Endothelial cell of umbilical vein (primary cell): ENCODE measurements at regions not wholly inside any gene's neighbourhood (a gene's known extent, or its start where the extent isn't known, plus 50 kb on each side); places are given as distances from the start of the nearest gene placed in this dataset.

Experiments
- BruUV-seq: library from RNA; stranded (reverse); fragments of 400-500 nt; replicated peaks from 2 replicates; lab custom pipeline; 2021; lab: Mats Ljungman, UMichigan
- CTCF ChIA-PET: fragments of 300-600, 350-600 bp; sonication (Branson Sonifier 250); formaldehyde crosslinking; loops from one replicate; lab custom pipeline; 2021; ENCODE audit warnings: antibody characterized with exemption, inconsistent platforms; lab: Charles Lee
- POLR2A ChIA-PET: fragments of 300-600, 350-600 bp; sonication (Branson Sonifier 250); formaldehyde crosslinking; loops from one replicate; lab custom pipeline; 2021; ENCODE audit warnings: antibody characterized with exemption, inconsistent platforms; lab: Charles Lee
- DNase-seq: peaks from one replicate; pipeline ENCODE4 v3.0.0-alpha.2; 2011; ENCODE audit warnings: low read depth, low spot score
- FAIRE-seq: peaks from 2 replicates; lab custom pipeline; 2011; peaks lifted over from hg19 to GRCh38; lab: Jason Lieb, UNC
- H2AFZ ChIP-seq: 2 replicates; pipeline ENCODE4 v1.6.0; 2012; ENCODE audit warnings: low read depth, low read length, control low read depth, inconsistent platforms
- H3K27ac ChIP-seq: 2 replicates; pipeline ENCODE4 v1.5.1; 2011; ENCODE audit warnings: low read depth, mild to moderate bottlenecking, control low read depth, low read length, moderate library complexity; ENCODE audit not compliant: insufficient read depth
- H3K27me3 ChIP-seq, 2 experiments: 2 replicates each; pipeline versions ENCODE4 v1.6.0 to v1.6.1; 2011; ENCODE audit warnings: low read length in 2 of 2, mixed read lengths in 1 of 2; ENCODE audit not compliant: control insufficient read depth in 2 of 2, insufficient read depth in 2 of 2
- H3K36me3 ChIP-seq, 2 experiments: 2 replicates in 1 of 2; 3 replicates in 1 of 2; pipeline ENCODE4 v1.5.1; 2011; ENCODE audit warnings: low read length in 2 of 2, mild to moderate bottlenecking in 1 of 2, moderate library complexity in 1 of 2; ENCODE audit not compliant: control insufficient read depth in 2 of 2, insufficient read depth in 2 of 2; ENCODE audit errors: extremely low read depth in 1 of 2
- H3K4me1 ChIP-seq: 3 replicates; pipeline ENCODE4 v1.5.1; 2011; ENCODE audit warnings: mild to moderate bottlenecking, low read length; ENCODE audit not compliant: control insufficient read depth, insufficient read depth; ENCODE audit errors: extremely low read depth
- H3K4me2 ChIP-seq: 2 replicates; pipeline ENCODE4 v1.6.1; 2011; ENCODE audit warnings: low read length, control low read depth, mixed read lengths; ENCODE audit not compliant: insufficient read depth
- H3K4me3 ChIP-seq, 3 experiments: fragments of 200-600 bp in 1 of 3; sonication (generic), shearing (Covaris generic) in 1 of 3; replicated peaks in 1 of 3; 2 replicates each; pipeline ENCODE4 v1.5.1; 2011 to 2016; ENCODE audit warnings: control low read depth in 3 of 3, low read length in 3 of 3, mild to moderate bottlenecking in 2 of 3, inconsistent platforms in 1 of 3, low read depth in 1 of 3, moderate library complexity in 1 of 3; ENCODE audit not compliant: insufficient read depth in 1 of 3
- H3K79me2 ChIP-seq: 2 replicates; pipeline ENCODE4 v1.6.0; 2012; ENCODE audit warnings: low read length, inconsistent platforms; ENCODE audit not compliant: control insufficient read depth, insufficient read depth
- H3K9ac ChIP-seq: replicated peaks from 2 replicates; pipeline ENCODE3; 2011; ENCODE audit warnings: low read length, control low read depth; ENCODE audit not compliant: insufficient read depth; ENCODE audit errors: extremely low read depth
- H3K9me1 ChIP-seq: replicated peaks from 3 replicates; pipeline ENCODE4 v1.6.0; 2011; ENCODE audit warnings: mild to moderate bottlenecking, low read length; ENCODE audit not compliant: control insufficient read depth, insufficient read depth; ENCODE audit errors: extremely low read depth
- H3K9me3 ChIP-seq: replicated peaks from 2 replicates; pipeline ENCODE4 v1.5.1; 2012; ENCODE audit warnings: low read length, inconsistent platforms; ENCODE audit not compliant: control insufficient read depth, insufficient read depth
- H4K20me1 ChIP-seq: replicated peaks from 2 replicates; pipeline ENCODE3; 2011; ENCODE audit warnings: mild to moderate bottlenecking, low read length; ENCODE audit not compliant: control insufficient read depth, insufficient read depth; ENCODE audit errors: extremely low read depth
- CTCF ChIP-seq, 2 donors: IDR thresholded peaks; 1 replicate in 1 of 2; 2 replicates in 1 of 2; pipeline ENCODE4 v1.5.1; 2011; ENCODE audit warnings: low read length in 2 of 2, mild to moderate bottlenecking in 2 of 2, moderate library complexity in 2 of 2, control low read depth in 1 of 2, inconsistent platforms in 1 of 2, low read depth in 1 of 2; ENCODE audit not compliant: insufficient read depth in 1 of 2; ENCODE audit errors: extremely low read depth in 1 of 2
- EZH2 ChIP-seq: IDR thresholded peaks from 2 replicates; pipeline ENCODE4 v1.6.1; 2012; ENCODE audit warnings: borderline replicate concordance, low read depth, mild to moderate bottlenecking, moderate library complexity, low read length, inconsistent platforms; ENCODE audit not compliant: severe bottlenecking
- FOS ChIP-seq: IDR thresholded peaks from 2 replicates; pipeline ENCODE4 v1.6.1; 2011; ENCODE audit warnings: mild to moderate bottlenecking, low read length, moderate library complexity, borderline replicate concordance; ENCODE audit not compliant: insufficient read depth
- GATA2 ChIP-seq: IDR thresholded peaks from 2 replicates; pipeline ENCODE4 v1.7.0; 2011; ENCODE audit warnings: low read depth, mild to moderate bottlenecking, moderate library complexity, mixed read lengths, low read length; ENCODE audit not compliant: insufficient read length, insufficient read depth
- JUN ChIP-seq: IDR thresholded peaks from 2 replicates; pipeline ENCODE4 v1.6.1; 2011; ENCODE audit warnings: borderline replicate concordance, low read depth; ENCODE audit not compliant: insufficient read length, insufficient read depth
- POLR2AphosphoS5 ChIP-seq: IDR thresholded peaks from 2 replicates; pipeline ENCODE4 v1.6.1; 2012; ENCODE audit warnings: low read depth, mild to moderate bottlenecking, control low read depth, low read length, moderate library complexity; ENCODE audit not compliant: insufficient read depth
- dilution Hi-C: fragments of 300-500 bp; cut with MboI; formaldehyde crosslinking; loops from one replicate; pipeline ENCODE4 v1.15.0; 2019; ENCODE audit warnings: low sequenced_read_pairs; ENCODE audit not compliant: extremely low pct_ligation_motif_present
- intact Hi-C: fragments of 100-400 bp; cut with micrococcal nuclease; formaldehyde crosslinking; loops from one replicate; pipeline ENCODE4 v1.10.0; 2022
- TF ChIP-seq, protein P1 (sequence below): IDR thresholded peaks from 2 replicates; pipeline ENCODE4 v1.6.1; 2011; ENCODE audit not compliant: insufficient read depth, insufficient read length

DNA sequence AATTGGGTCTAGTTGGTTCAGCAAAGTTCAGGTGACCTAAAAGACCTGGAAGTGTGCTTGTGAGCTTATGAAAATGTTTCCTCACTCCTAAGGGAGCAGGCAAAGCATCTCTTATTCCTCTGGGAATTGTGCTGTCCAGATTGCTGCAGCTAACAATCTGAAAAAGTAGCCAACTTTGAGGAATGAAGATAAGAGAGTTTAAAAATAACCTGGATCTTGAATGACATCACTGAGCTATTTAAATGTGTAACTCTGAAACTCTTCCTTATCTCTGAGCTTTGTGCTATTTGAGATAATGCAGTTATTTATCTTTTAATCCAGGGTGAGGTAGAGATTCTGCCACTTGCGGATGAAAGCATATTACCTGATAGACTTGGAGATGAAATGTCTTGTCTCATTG is 384.8 kb downstream of the PPP4R3C start:
- no peaks in the 10 kb centered on the region for H4K20me1 ChIP-seq
- H3K27me3 ChIP-seq = no peaks in the 10 kb centered on the region
- no peaks in the 10 kb centered on the region for H3K9me3 ChIP-seq
- CTCF ChIA-PET = interaction anchor here (2.0 kb wide), 1 partner anchor 108 kb away, joined by 8 read pairs; no protein-coding TSS in a partner anchor
- TF ChIP-seq JUN (no peak), EZH2 (no peak), CTCF (IDR thresholded peaks at IDR 0.05; ENCODE audit: extremely low read depth in 1 of 2, insufficient read depth in 1 of 2, low read depth in 1 of 2, low read length in 2 of 2) (no peak), FOS (no peak), GATA2 (no peak), POLR2AphosphoS5 (no peak)
- TF ChIP-seq, protein P1, sequence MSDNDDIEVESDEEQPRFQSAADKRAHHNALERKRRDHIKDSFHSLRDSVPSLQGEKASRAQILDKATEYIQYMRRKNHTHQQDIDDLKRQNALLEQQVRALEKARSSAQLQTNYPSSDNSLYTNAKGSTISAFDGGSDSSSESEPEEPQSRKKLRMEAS = no peak
- no peak overlapping the region for H3K4me2 ChIP-seq
- no peaks in the 10 kb centered on the region for H3K4me1 ChIP-seq
- FAIRE-seq (no peak), DNase-seq (no peak)
- intact Hi-C loops = no loop called here
- H3K4me3 ChIP-seq = no peak overlapping the region
- no peak overlapping the region for H3K9ac ChIP-seq
- H3K27ac ChIP-seq = no peak overlapping the region
- H3K36me3 ChIP-seq = no peaks in the 10 kb centered on the region
- no peaks in the 10 kb centered on the region for H3K9me1 ChIP-seq
- no peaks in the 10 kb centered on the region for H3K79me2 ChIP-seq
- dilution Hi-C loops = no loop called here
- H2AFZ ChIP-seq = no peak overlapping the region
- BruUV-seq = no TSS peak
- POLR2A ChIA-PET = no interaction called here
